ENCODE measurements at regions not wholly inside any gene's neighbourhood (a gene's known extent, or its start where the extent isn't known, plus 50 kb on each side); places are given as distances from the start of the nearest gene placed in this dataset.

GRCh38 chr2:43127208-43127940 is 99.0 kb downstream of the ZFP36L2 start:
- TF ChIP-seq ZFX (IDR thresholded peaks at IDR 0.05) (no peak), CTCF (conservative IDR thresholded peaks at IDR 0.05) (peak; percentile 62)
- no peak overlapping the region for H3K27ac ChIP-seq

- H3K27ac ChIP-seq: no peak overlapping the region
Measured at GRCh38 chr2:43126817-43127207, 99.6 kb downstream of the ZFP36L2 start.

GRCh38 chr2:43125090-43125998 is 101.1 kb downstream of the ZFP36L2 start:
- no peak overlapping the region for H3K27ac ChIP-seq
- TF ChIP-seq ZFX (IDR thresholded peaks at IDR 0.05) (no peak), CTCF (conservative IDR thresholded peaks at IDR 0.05) (no peak)

More at GRCh38 chr2:43126817-43127207, 99.6 kb downstream of the ZFP36L2 start:
- TF ChIP-seq CTCF (conservative IDR thresholded peaks at IDR 0.05) (no peak), ZFX (IDR thresholded peaks at IDR 0.05) (no peak)

DNA sequence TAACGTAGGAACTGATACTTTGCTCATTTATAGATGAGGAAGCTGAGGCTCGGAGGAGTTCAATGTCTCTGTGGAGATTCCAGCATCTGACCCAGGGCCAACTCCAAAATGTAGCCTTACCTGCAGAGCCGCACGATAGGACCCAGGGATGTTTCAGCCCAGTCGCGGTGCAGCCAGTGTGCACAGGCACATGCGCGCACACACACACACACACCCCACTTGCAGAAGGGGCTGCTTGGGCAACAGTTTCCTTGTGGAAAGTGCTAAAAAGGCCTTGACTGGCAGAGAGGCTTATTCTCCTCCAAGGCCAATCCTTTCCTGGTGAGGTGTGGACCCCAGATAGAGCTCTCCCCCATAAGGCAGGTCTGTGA is 101.7 kb downstream of the ZFP36L2 start:
- H3K27ac ChIP-seq: no peak overlapping the region
- TF ChIP-seq ZFX (IDR thresholded peaks at IDR 0.05) (no peak), CTCF (conservative IDR thresholded peaks at IDR 0.05) (no peak)

- no peak overlapping the region for H3K27ac ChIP-seq
- TF ChIP-seq ZFX (IDR thresholded peaks at IDR 0.05): no peak
- TF ChIP-seq CTCF (conservative IDR thresholded peaks at IDR 0.05): no peak
Measured at GRCh38 chr2:43123981-43124686, 102.3 kb downstream of the ZFP36L2 start.

- no peak overlapping the region for H3K27ac ChIP-seq
- no peak for TF ChIP-seq ZFX (IDR thresholded peaks at IDR 0.05)
- no peak for TF ChIP-seq CTCF (conservative IDR thresholded peaks at IDR 0.05)
Measured at GRCh38 chr2:43123486-43123885, 102.9 kb downstream of the ZFP36L2 start.
